Prostate gland (tissue), 2 donors: ENCODE measurements at regions not wholly inside any gene's neighbourhood (a gene's known extent, or its start where the extent isn't known, plus 50 kb on each side); places are given as distances from the start of the nearest gene placed in this dataset.

Source experiments
- DNase-seq: peaks from one replicate; pipeline ENCODE4 v3.0.0-alpha.2; 2019; ENCODE audit warnings: low spot score
- H3K27ac ChIP-seq, 2 donors: fragments of 200-600 bp; sonication (generic); 2 replicates each; pipeline ENCODE4 v1.5.1; 2017 to 2019
- H3K27me3 ChIP-seq: fragments of 200-600 bp; sonication (generic); replicated peaks from 2 replicates; pipeline ENCODE4 v1.5.1; 2019; ENCODE audit not compliant: insufficient read depth
- H3K36me3 ChIP-seq, 2 donors: fragments of 200-600 bp; sonication (generic); 1 replicate in 1 of 2; 2 replicates in 1 of 2; pipeline versions ENCODE4 v1.5.1 to v1.8.1; 2017 to 2019
- H3K4me1 ChIP-seq: fragments of 200-600 bp; sonication (generic); replicated peaks from 2 replicates; pipeline ENCODE4 v1.5.1; 2019
- H3K4me3 ChIP-seq, 2 donors: fragments of 200-600 bp; sonication (generic); 2 replicates each; pipeline ENCODE4 v1.5.1; 2017 to 2019
- H3K9me3 ChIP-seq: fragments of 200-600 bp; sonication (generic); 2 replicates; pipeline ENCODE4 v1.5.1; 2017
- CTCF ChIP-seq, 4 experiments: fragments of 200-600 bp in 2 of 4; fragments of 450-650 bp in 2 of 4; sonication (generic) in 2 of 4; IDR thresholded peaks; 1 replicate in 3 of 4; 2 replicates in 1 of 4; pipeline ENCODE4 v1.5.1; 2016 to 2019; ENCODE audit warnings: antibody characterized with exemption in 4 of 4, mild to moderate bottlenecking in 2 of 4, moderate library complexity in 2 of 4
- POLR2A ChIP-seq: fragments of 450-650 bp; IDR thresholded peaks from one replicate; pipeline ENCODE4 v1.6.1; 2016; ENCODE audit warnings: antibody characterized with exemption, mild to moderate bottlenecking
- POLR2AphosphoS5 ChIP-seq: sonication (generic); formaldehyde crosslinking; IDR thresholded peaks from one replicate; pipeline ENCODE4 v1.6.1; 2017; ENCODE audit warnings: antibody characterized with exemption
- WGBS: methylation state at CpG from one replicate; pipeline ENCODE4 v1.1.5; 2018; 5-methylcytosine and 5-hydroxymethylcytosine counted together
- intact Hi-C: fragments of 100-400 bp; cut with DNase I; formaldehyde crosslinking; loops from one replicate; pipeline ENCODE4 v1.14.2; 2022

- no peak for DNase-seq
- Histone ChIP-seq H3K27me3 (no peaks in the 10 kb centered on the region), H3K9me3 (no peaks in the 10 kb centered on the region), H3K36me3 (no peaks in the 10 kb centered on the region), H3K27ac (no peak overlapping the region), H3K4me1 (no peaks in the 10 kb centered on the region), H3K4me3 (no peak overlapping the region)
- intact Hi-C loops = no loop called here
- 93% methylated on average over 5 of the region's 5 CpGs for WGBS
- no peak for TF ChIP-seq POLR2A
- no peak for TF ChIP-seq CTCF (IDR thresholded peaks at IDR 0.05)
- TF ChIP-seq POLR2AphosphoS5 = no peak
Observed at GRCh38 chr5:172525307-172525995, 71.1 kb upstream of the SH3PXD2B start.

- no peak for DNase-seq
- Histone ChIP-seq H3K36me3 (no peaks in the 10 kb centered on the region), H3K27ac (no peak overlapping the region), H3K9me3 (no peaks in the 10 kb centered on the region), H3K4me1 (no peaks in the 10 kb centered on the region), H3K4me3 (no peak overlapping the region), H3K27me3 (no peaks in the 10 kb centered on the region)
- intact Hi-C loops = no loop called here
- TF ChIP-seq CTCF (IDR thresholded peaks at IDR 0.05) (no peak), POLR2AphosphoS5 (no peak), POLR2A (no peak)
- WGBS = 84% methylated on average over 6 of the region's 6 CpGs
Observed at GRCh38 chr5:172524573-172525021, 70.3 kb upstream of the SH3PXD2B start.

- H3K27me3 ChIP-seq = no peaks in the 10 kb centered on the region
- WGBS = 82% methylated on average over 6 of the region's 6 CpGs
- no peak overlapping the region for H3K4me3 ChIP-seq
- no peaks in the 10 kb centered on the region for H3K36me3 ChIP-seq
- DNase-seq = no peak
- H3K4me1 ChIP-seq = no peaks in the 10 kb centered on the region
- intact Hi-C loops = no loop called here
- no peak for TF ChIP-seq POLR2A
- no peak for TF ChIP-seq POLR2AphosphoS5
- TF ChIP-seq CTCF (IDR thresholded peaks at IDR 0.05) = no peak
- H3K27ac ChIP-seq = no peak overlapping the region
- no peaks in the 10 kb centered on the region for H3K9me3 ChIP-seq
Observed at GRCh38 chr5:172523146-172523745, 68.9 kb upstream of the SH3PXD2B start.

GRCh38 chr5:172521338-172521932 is 67.1 kb upstream of the SH3PXD2B start:
- Histone ChIP-seq H3K4me3 (no peak overlapping the region), H3K27ac (no peak overlapping the region), H3K36me3 (no peaks in the 10 kb centered on the region), H3K27me3 (no peaks in the 10 kb centered on the region), H3K9me3 (no peaks in the 10 kb centered on the region), H3K4me1 (no peaks in the 10 kb centered on the region)
- no peak for DNase-seq
- no peak for TF ChIP-seq POLR2AphosphoS5
- TF ChIP-seq POLR2A = no peak
- no peak for TF ChIP-seq CTCF (IDR thresholded peaks at IDR 0.05)
- intact Hi-C loops = no loop called here
- WGBS = 84% methylated on average over 3 of the region's 3 CpGs

GRCh38 chr5:172511952-172512351 is 57.6 kb upstream of the SH3PXD2B start:
- no peak for TF ChIP-seq POLR2A
- TF ChIP-seq CTCF (IDR thresholded peaks at IDR 0.05) = no peak
- no peak for TF ChIP-seq POLR2AphosphoS5
- Histone ChIP-seq H3K4me3 (no peak overlapping the region), H3K4me1 (no peaks in the 10 kb centered on the region), H3K36me3 (no peaks in the 10 kb centered on the region), H3K27me3 (no peaks in the 10 kb centered on the region), H3K9me3 (no peaks in the 10 kb centered on the region), H3K27ac (no peak overlapping the region)
- intact Hi-C loops = no loop called here
- no peak for DNase-seq
